SK-MEL-5 (cell line): ENCODE measurements at regions not wholly inside any gene's neighbourhood (a gene's known extent, or its start where the extent isn't known, plus 50 kb on each side); places are given as distances from the start of the nearest gene placed in this dataset.

Experiments
- DNase-seq: peaks from one replicate; pipeline ENCODE4 v3.0.0-alpha.2; 2016; ENCODE audit warnings: low read depth, low spot score
- in situ Hi-C: cut with HindIII; loops from 2 replicates; pipeline ENCODE4 v1.10.0; 2016; ENCODE audit warnings: low sequenced_read_pairs, high pct_unique_total_duplicates, low pct_unique_long_range_greater_than_20kb

DNA sequence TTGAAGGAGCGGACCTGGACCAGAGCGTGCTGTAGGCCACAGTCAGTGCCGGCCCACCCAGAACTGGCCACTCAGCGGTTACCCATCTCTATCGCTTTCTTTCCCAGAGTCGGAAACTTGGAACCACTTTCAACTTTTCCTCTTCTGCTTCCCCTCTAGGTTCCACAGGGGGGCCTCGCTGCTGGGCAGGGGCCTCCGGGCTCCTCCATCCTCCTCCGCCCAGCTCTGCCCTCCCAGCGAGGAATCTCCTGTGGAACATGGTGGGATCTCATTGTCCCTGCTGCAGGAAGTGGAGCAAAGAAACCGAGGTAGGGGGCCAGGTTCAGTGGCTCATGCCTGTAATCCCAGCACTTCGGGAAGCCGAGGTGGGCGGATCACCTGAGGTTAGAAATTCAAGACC, 139.2 kb downstream of the ETS2 start:
- DNase-seq: no peak
- in situ Hi-C loops: no loop called here

DNA sequence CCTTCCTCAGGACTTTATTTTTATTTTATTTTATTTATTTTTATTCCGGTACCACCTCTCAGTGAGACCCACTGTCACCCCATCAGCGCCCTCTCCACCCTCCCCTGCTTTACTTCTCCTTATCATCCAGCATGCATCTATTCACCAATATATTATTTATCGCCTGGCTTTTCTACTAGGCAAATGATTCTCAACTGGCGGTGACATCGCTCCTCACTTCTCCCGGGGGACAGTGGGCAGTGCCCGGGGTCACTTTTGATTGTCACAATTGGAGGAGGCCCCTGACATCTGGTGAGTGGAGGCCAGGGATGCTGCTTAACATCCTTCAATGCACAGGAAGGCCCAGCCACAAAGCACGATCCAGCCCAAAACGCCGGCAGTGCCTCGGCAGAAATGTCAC, 138.7 kb downstream of the ETS2 start:
- in situ Hi-C loops: no loop called here
- DNase-seq: no peak

GRCh38 chr21:38942748-38943211, 137.1 kb downstream of the ETS2 start:
- DNase-seq: no peak
- in situ Hi-C loops: no loop called here

DNA sequence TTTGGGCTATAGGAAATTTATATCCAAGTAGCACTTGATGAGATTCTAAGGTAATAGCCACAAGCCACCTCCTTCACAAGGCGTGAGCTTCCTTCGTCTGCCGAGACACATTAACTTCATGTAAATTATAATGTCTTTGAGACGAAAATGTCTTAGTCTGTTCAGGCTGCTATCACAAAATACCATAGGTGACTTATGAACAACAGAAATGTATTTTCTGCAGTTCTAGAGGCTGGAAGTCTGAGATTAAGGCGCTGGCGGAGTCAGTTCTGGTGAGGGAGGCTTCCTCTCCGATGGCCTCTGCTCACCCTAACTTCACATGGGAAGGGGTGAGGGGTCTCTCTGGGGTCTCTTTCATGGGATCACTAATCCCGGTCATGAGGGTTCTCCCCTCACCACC, 133.0 kb downstream of the ETS2 start:
- no peak for DNase-seq
- in situ Hi-C loops: no loop called here

GRCh38 chr21:38938343-38938742, 132.6 kb downstream of the ETS2 start:
- no peak for DNase-seq
- in situ Hi-C loops: no loop called here

DNA sequence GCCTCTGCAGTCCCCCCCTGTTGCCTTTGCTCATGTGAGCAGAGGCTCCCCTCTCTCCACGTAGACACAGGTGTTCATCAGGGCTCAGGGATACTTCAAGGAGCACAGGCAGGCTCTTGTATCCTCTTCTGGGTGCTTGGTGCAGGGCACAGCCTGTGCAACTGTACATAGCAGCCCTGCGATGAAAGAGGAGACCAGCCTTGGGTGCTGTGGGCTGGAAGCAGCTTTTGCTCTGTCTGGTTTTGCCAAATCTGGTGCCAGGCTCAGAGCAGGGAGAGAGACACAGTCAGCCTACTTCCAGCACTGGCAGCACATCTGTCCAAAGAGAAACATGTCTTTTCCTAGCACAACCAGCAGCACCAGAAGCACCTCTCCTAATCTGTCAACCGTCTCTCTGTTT, 132.1 kb downstream of the ETS2 start:
- in situ Hi-C loops: no loop called here
- DNase-seq: no peak

GRCh38 chr21:38937286-38937790, 131.6 kb downstream of the ETS2 start:
- DNase-seq: no peak
- in situ Hi-C loops: no loop called here

DNA sequence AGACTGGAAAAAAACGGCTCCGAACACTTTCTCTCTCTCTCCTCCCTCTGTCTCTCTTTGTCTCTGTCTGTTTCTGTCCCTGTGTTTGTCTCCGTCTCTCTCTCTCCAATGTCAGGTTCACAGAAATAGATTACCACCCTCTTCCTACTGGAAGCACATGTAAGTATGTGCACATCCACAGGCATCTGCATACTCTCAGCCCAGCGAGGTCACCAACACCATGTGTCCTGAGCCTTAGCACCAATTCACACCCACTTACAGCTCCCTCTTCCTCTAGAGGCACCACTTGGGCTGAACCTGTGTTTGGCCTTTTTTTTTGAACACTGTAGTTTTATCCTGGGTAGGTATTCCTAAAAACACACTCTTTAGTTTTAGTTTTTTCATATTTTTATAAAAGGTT, 130.5 kb downstream of the ETS2 start:
- in situ Hi-C loops: no loop called here
- no peak for DNase-seq

DNA sequence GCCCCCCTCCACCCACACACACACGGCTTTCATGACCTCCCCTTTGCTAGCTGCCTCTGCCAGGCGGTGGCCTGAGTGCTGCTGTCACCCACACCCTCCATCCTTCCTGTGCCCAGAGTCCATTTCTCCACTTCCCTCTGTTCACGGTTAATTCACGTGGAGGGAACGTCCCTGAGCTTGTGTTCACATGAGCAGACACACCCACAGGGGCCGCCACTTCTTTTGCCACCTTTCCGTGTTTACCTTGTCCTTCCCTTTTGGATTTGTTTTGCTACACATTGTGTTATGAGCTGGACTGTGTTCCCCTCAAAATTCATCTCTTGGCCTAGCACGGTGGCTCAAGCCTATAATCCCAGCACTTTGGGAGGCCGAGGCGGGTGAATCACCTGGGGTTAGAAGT, 128.0 kb downstream of the ETS2 start:
- in situ Hi-C loops: no loop called here
- DNase-seq: no peak

GRCh38 chr21:38931291-38931690, 125.6 kb downstream of the ETS2 start:
- in situ Hi-C loops: no loop called here
- no peak for DNase-seq

- DNase-seq: no peak
- in situ Hi-C loops: no loop called here
These were observed 125.1 kb downstream of the ETS2 start for GRCh38 chr21:38930853-38931252.

DNA sequence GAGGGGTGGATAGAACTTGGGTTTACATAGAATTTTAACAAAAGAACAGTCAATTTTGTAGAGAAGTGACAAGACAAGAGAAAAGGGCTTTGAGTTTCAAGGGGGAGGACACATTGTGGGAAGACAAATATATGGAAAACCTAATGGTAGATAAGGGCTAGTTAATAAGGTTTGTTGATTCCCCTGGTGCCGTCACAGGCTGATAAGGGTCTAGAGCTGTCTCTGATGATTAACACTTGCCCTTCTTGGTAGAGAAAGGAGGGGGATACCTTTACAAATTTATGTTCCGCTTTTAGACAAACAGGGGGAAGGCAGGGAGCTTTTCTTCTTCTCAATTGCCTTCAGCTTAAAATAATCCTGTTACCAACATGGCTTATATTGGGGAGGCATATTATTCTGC, 124.3 kb downstream of the ETS2 start:
- DNase-seq: no peak
- in situ Hi-C loops: no loop called here

GRCh38 chr21:38929652-38930051, 123.9 kb downstream of the ETS2 start:
- in situ Hi-C loops: no loop called here
- DNase-seq: no peak

DNA sequence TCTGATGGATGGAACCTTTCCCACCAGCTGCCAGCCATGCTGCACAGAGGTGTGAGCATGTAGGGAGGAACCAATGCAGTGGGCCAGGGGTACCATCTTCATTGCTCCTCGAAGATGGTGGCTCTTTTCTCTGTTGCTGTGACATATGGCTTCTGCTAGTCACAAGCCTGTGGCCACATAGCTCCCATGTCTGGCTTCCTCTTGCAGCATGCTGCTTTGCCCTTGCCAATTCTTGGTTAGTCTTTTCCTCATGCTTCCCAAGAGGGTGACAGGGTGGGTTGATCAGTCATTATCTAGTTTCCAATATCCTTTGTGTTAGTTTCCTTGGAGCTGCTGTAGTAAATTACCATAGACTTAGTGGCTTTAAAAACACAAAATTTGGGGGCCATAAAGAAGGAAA, 123.4 kb downstream of the ETS2 start:
- no peak for DNase-seq
- in situ Hi-C loops: no loop called here

DNA sequence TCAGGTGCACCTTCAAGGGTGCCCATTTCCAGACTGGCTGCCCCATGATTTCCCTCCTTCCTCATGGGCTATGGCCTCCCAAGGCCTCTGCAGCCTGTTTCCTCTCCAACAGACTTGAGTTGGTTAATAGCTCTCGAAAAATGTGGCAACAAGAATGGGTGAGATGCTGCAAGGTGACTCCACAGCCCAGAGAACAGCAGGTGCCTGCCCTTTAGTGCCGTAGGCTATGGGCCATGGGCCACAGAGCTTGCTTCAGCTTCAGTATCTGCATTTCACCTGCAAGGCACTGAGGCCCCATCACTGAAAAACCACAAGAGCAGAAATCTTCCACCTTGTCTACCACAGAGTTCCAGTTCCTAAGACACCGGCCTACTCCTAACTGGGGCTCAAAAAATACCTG, 122.0 kb downstream of the ETS2 start:
- no peak for DNase-seq
- in situ Hi-C loops: no loop called here

GRCh38 chr21:38925923-38926322, 120.2 kb downstream of the ETS2 start:
- in situ Hi-C loops: no loop called here
- DNase-seq: no peak

GRCh38 chr21:38925478-38925877, 119.7 kb downstream of the ETS2 start:
- DNase-seq: no peak
- in situ Hi-C loops: no loop called here

- DNase-seq: no peak
- in situ Hi-C loops: no loop called here
These were observed 119.2 kb downstream of the ETS2 start for GRCh38 chr21:38924954-38925353.

DNA sequence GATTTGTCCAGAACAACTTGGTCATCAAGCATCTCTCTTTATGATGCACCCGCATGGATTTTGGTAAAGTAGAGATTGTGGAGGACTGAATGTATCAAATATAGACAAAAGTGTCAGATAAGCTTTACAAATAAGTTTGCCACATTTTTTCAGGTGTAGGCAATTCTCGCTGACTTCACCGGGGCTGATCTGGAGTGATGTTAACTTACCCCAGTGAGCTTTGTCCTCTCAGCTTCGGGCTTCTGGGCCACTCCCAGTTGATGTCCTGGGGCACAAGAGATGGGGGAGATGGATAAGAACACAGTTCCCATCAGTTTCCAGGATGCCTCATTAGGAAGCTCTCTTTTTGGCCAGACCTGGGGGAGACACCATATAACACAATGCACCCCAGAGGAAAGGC, 117.7 kb downstream of the ETS2 start:
- DNase-seq: no peak
- in situ Hi-C loops: no loop called here

DNA sequence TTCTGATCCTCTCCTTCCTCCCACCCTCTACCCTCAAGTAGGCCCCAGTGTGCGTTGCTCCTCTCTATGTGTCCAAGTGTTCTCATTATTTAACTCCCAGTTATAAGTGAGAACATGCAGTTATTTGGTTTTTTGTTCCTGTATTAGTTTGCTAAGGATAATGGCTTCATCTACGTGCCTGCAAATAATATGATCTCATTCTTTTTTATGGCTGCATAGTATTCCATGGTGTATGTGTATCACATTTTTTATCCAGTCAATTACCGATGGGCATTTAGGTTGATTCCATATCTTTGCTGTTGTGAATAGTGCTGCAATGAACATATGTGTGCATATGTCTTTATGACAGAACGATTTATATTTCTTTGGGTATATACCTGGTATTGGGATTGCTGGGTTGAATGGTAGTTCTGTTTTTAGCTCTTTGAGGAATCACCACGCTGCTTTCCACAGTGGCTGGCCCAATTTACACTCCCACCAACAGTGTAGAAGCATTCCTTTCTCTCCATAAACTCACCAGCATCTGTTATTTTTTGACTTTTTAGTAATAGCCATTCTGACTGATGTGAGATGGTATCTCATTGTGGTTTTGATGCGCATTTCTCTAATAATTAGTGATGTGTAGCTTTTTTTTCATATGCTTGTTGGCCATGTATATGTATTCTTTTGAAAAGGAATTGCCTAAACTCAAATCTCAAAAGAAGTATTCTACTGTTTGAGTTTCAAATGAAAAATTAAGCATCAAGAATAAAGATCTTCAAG, 116.9 kb downstream of the ETS2 start:
- in situ Hi-C loops: no loop called here
- no peak for DNase-seq
